Endodermal cell (in vitro differentiated cells): ENCODE measurements at regions not wholly inside any gene's neighbourhood (a gene's known extent, or its start where the extent isn't known, plus 50 kb on each side); places are given as distances from the start of the nearest gene placed in this dataset.

Experiments used
- DNase-seq: peaks from one replicate; pipeline ENCODE4 v3.0.0-alpha.2; 2017
- H3K27ac ChIP-seq: 2 replicates; pipeline ENCODE4 v1.5.1; 2013; ENCODE audit warnings: mild to moderate bottlenecking, low read depth, low read length, moderate library complexity
- H3K27me3 ChIP-seq: 2 replicates; pipeline ENCODE4 v1.6.1; 2013; ENCODE audit warnings: mild to moderate bottlenecking, low read length, moderate library complexity; ENCODE audit not compliant: insufficient read depth, control insufficient read depth, poor library complexity, severe bottlenecking
- H3K36me3 ChIP-seq: 2 replicates; pipeline ENCODE4 v1.7.0; 2013; ENCODE audit warnings: mild to moderate bottlenecking, low read length, moderate library complexity; ENCODE audit not compliant: control insufficient read depth, insufficient read depth
- H3K4me1 ChIP-seq: one replicate; pipeline ENCODE4 v1.7.0; 2013; ENCODE audit warnings: low read length; ENCODE audit not compliant: control insufficient read depth, insufficient read depth
- H3K4me3 ChIP-seq: 2 replicates; pipeline ENCODE4 v1.5.1; 2013; ENCODE audit warnings: mild to moderate bottlenecking, low read length, moderate library complexity
- H3K9ac ChIP-seq: 2 replicates; pipeline ENCODE4 v1.6.1; 2013; ENCODE audit warnings: mild to moderate bottlenecking, low read length, moderate library complexity; ENCODE audit not compliant: poor library complexity, severe bottlenecking; ENCODE audit errors: extremely low read depth
- H3K9me3 ChIP-seq: 2 replicates; pipeline ENCODE4 v1.6.1; 2013; ENCODE audit warnings: mild to moderate bottlenecking, low read length, moderate library complexity; ENCODE audit not compliant: control insufficient read depth
- H3K27ac Mint-ChIP-seq: 2 replicates; pipeline ENCODE4 v1.8.0; 2020; ENCODE audit warnings: mixed read lengths
- H3K27me3 Mint-ChIP-seq: 2 replicates; pipeline ENCODE4 v1.8.0; 2021; ENCODE audit warnings: mild to moderate bottlenecking, mixed read lengths; ENCODE audit not compliant: insufficient read depth
- H3K36me3 Mint-ChIP-seq: 2 replicates; pipeline ENCODE4 v1.8.0; 2020; ENCODE audit warnings: low read depth, mixed read lengths
- H3K4me1 Mint-ChIP-seq: 2 replicates; pipeline ENCODE4 v1.8.0; 2020; ENCODE audit warnings: mixed read lengths
- H3K4me3 Mint-ChIP-seq: 2 replicates; pipeline ENCODE4 v1.8.0; 2020; ENCODE audit warnings: mild to moderate bottlenecking, moderate library complexity, mixed read lengths
- H3K9me3 Mint-ChIP-seq: 2 replicates; pipeline ENCODE4 v1.8.0; 2020; ENCODE audit warnings: mild to moderate bottlenecking, mixed read lengths
- CTCF ChIP-seq: fragments of 200-600 bp; sonication (generic); conservative IDR thresholded peaks from 2 replicates; pipeline ENCODE4 v1.5.0; 2021; ENCODE audit warnings: antibody characterized with exemption, mild to moderate bottlenecking
- WGBS, 2 experiments: methylation state at CpG; one replicate each; pipeline versions ENCODE4 v1.1.5 to v1.1.7; 2013; ENCODE audit warnings: missing lambda C conversion rate in 2 of 2, mixed read lengths in 1 of 2; ENCODE audit not compliant: insufficient coverage in 1 of 2, insufficient read length in 1 of 2; 5-methylcytosine and 5-hydroxymethylcytosine counted together

- H3K27me3 Mint-ChIP-seq = no peaks in the 10 kb centered on the region
- no peaks in the 10 kb centered on the region for H3K36me3 Mint-ChIP-seq
- 60 to 84% methylated on average over 2 to 4 of the region's 4 CpGs for WGBS, 2 experiments
- DNase-seq = no peak
- Histone ChIP-seq H3K36me3 (no peaks in the 10 kb centered on the region), H3K9me3 (no peaks in the 10 kb centered on the region), H3K4me3 (peak overlapping the region; percentile 55), H3K4me1 (no peaks in the 10 kb centered on the region), H3K27ac (no peak overlapping the region), H3K27me3 (no peaks in the 10 kb centered on the region), H3K9ac (no peak overlapping the region)
- H3K27ac Mint-ChIP-seq = peak overlapping the region; percentile 79
- H3K4me1 Mint-ChIP-seq = peaks cover 2% of the 10 kb centered on the region
- no peak for TF ChIP-seq CTCF
- H3K4me3 Mint-ChIP-seq = peak overlapping the region; percentile 71
- H3K9me3 Mint-ChIP-seq = peaks cover 1% of the 10 kb centered on the region
These were observed 57.9 kb upstream of the CXADR start for GRCh38 chr21:17455028-17455353.

- H3K4me1 ChIP-seq = no peaks in the 10 kb centered on the region
- no peaks in the 10 kb centered on the region for H3K9me3 ChIP-seq
- Mint-ChIP-seq H3K27me3 (no peaks in the 10 kb centered on the region), H3K4me3 (peak overlapping the region; percentile 71), H3K4me1 (peaks cover 2% of the 10 kb centered on the region), H3K27ac (no peak overlapping the region), H3K36me3 (no peaks in the 10 kb centered on the region), H3K9me3 (peaks cover 1% of the 10 kb centered on the region)
- no peak for DNase-seq
- no peak overlapping the region for H3K27ac ChIP-seq
- WGBS, 2 experiments = 75 to 87% methylated on average over 5 to 6 of the region's 6 CpGs
- no peaks in the 10 kb centered on the region for H3K36me3 ChIP-seq
- no peaks in the 10 kb centered on the region for H3K27me3 ChIP-seq
- no peak overlapping the region for H3K9ac ChIP-seq
- no peak overlapping the region for H3K4me3 ChIP-seq
- TF ChIP-seq CTCF = no peak
These were observed 57.4 kb upstream of the CXADR start for GRCh38 chr21:17455451-17455850.

GRCh38 chr21:17458279-17458678 is 54.6 kb upstream of the CXADR start:
- Mint-ChIP-seq H3K27ac (no peak overlapping the region), H3K4me3 (no peak overlapping the region), H3K4me1 (peaks cover 2% of the 10 kb centered on the region), H3K27me3 (no peaks in the 10 kb centered on the region), H3K9me3 (peaks cover 1% of the 10 kb centered on the region), H3K36me3 (no peaks in the 10 kb centered on the region)
- Histone ChIP-seq H3K27me3 (no peaks in the 10 kb centered on the region), H3K9ac (no peak overlapping the region), H3K27ac (no peak overlapping the region), H3K36me3 (no peaks in the 10 kb centered on the region), H3K9me3 (no peaks in the 10 kb centered on the region), H3K4me3 (no peak overlapping the region), H3K4me1 (no peaks in the 10 kb centered on the region)
- 62 to 86% methylated on average over 5 of the region's 6 CpGs for WGBS, 2 experiments
- TF ChIP-seq CTCF = no peak
- no peak for DNase-seq
